CD4-positive, alpha-beta T cell (primary cell): ENCODE measurements at regions not wholly inside any gene's neighbourhood (a gene's known extent, or its start where the extent isn't known, plus 50 kb on each side); places are given as distances from the start of the nearest gene placed in this dataset.

ENCODE experiments used
- ATAC-seq: fragments of 200-7000 bp; cut with Tn5 transposase; one replicate; pipeline ENCODE4 v1.10.0; 2022; ENCODE audit warnings: mild to moderate bottlenecking; ENCODE audit not compliant: poor library complexity
- CTCF ChIA-PET: fragments of 350-600 bp; sonication (Branson Sonifier 250); formaldehyde crosslinking; loops from one replicate; lab custom pipeline; 2021; ENCODE audit warnings: antibody characterized with exemption, inconsistent platforms; lab: Charles Lee
- POLR2A ChIA-PET: fragments of 350-600 bp; sonication (Branson Sonifier 250); formaldehyde crosslinking; loops from one replicate; lab custom pipeline; 2021; ENCODE audit warnings: antibody characterized with exemption, inconsistent platforms; lab: Charles Lee
- DNase-seq, 14 experiments: peaks; one replicate each; pipeline ENCODE4 v3.0.0-alpha.2; 2013 to 2020; ENCODE audit warnings: mixed read lengths in 2 of 14
- H3K27ac ChIP-seq, 2 donors: one replicate each; pipeline versions ENCODE4 v1.5.1 to v1.7.0; 2013; ENCODE audit warnings: low read length in 2 of 2, low read depth in 1 of 2, mild to moderate bottlenecking in 1 of 2
- H3K27me3 ChIP-seq, 2 experiments: 1 replicate in 1 of 2; 2 replicates in 1 of 2; pipeline versions ENCODE4 v1.6.1 to v1.7.0; 2013; ENCODE audit warnings: low read length in 2 of 2, control low read depth in 1 of 2, mild to moderate bottlenecking in 1 of 2, moderate library complexity in 1 of 2; ENCODE audit not compliant: insufficient read depth in 2 of 2, control insufficient read depth in 1 of 2
- H3K36me3 ChIP-seq: one replicate; pipeline ENCODE4 v1.6.1; 2013; ENCODE audit warnings: low read length, control low read depth; ENCODE audit not compliant: insufficient read depth
- H3K4me1 ChIP-seq: one replicate; pipeline ENCODE4 v1.6.1; 2013; ENCODE audit warnings: low read length, control low read depth; ENCODE audit not compliant: insufficient read depth
- H3K4me3 ChIP-seq: one replicate; pipeline ENCODE4 v1.5.1; 2013; ENCODE audit warnings: mild to moderate bottlenecking, low read length, moderate library complexity
- H3K9me3 ChIP-seq, 2 experiments: 1 replicate in 1 of 2; 2 replicates in 1 of 2; pipeline versions ENCODE4 v1.6.1 to v1.7.0; 2013; ENCODE audit warnings: low read length in 2 of 2, mild to moderate bottlenecking in 2 of 2, control low read depth in 1 of 2, moderate library complexity in 1 of 2; ENCODE audit not compliant: control insufficient read depth in 1 of 2, insufficient read depth in 1 of 2
- H3K27ac Mint-ChIP-seq: one replicate; pipeline ENCODE4 v1.8.0; 2020; ENCODE audit warnings: mixed read lengths
- H3K27me3 Mint-ChIP-seq: one replicate; pipeline ENCODE4 v1.8.0; 2021; ENCODE audit warnings: mixed read lengths
- H3K36me3 Mint-ChIP-seq: one replicate; pipeline ENCODE4 v1.8.0; 2021; ENCODE audit warnings: low read depth, mixed read lengths
- H3K4me1 Mint-ChIP-seq: one replicate; pipeline ENCODE4 v1.8.0; 2021; ENCODE audit warnings: low read depth, mixed read lengths
- H3K4me3 Mint-ChIP-seq: one replicate; pipeline ENCODE4 v1.8.0; 2020; ENCODE audit warnings: mild to moderate bottlenecking, mixed read lengths
- H3K9me3 Mint-ChIP-seq: one replicate; pipeline ENCODE4 v1.8.0; 2020; ENCODE audit warnings: mixed read lengths
- intact Hi-C, 2 experiments: fragments of 100-400 bp; cut with DNase I in 1 of 2; cut with micrococcal nuclease in 1 of 2; formaldehyde crosslinking; loops; one replicate each; pipeline versions ENCODE4 v1.15.1 to v1.9.0; 2023 to 2025; cut with DNase I, micrococcal nuclease
- TF ChIP-seq, protein P1 (sequence below): fragments of 200-600 bp; IDR thresholded peaks from one replicate; pipeline ENCODE4 v1.8.0; 2022; ENCODE audit warnings: antibody characterized with exemption, mild to moderate bottlenecking

DNA sequence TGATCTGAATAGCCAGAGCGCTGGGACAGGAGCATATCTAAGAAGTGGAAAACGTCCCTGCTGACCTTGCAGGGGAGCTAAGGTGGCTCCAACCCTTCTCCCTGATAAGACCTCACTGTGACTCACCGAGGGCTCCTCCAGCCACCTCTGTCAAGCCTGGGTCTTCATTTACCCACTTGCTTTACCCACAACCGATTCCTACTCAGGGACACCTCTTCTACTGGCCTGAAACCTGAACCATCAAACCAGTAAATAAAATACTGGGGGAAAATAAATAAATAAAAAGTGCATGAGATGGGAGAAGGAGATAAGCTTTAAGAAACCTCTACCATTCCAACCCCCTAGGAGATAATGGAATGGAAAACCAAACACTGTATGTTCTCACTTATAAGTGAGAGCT lies 80.2 kb upstream of the ALOX12 start:
- Mint-ChIP-seq H3K9me3 (no peaks in the 10 kb centered on the region), H3K27me3 (peaks cover 13% of the 10 kb centered on the region), H3K27ac (no peak overlapping the region), H3K4me1 (peaks cover 34% of the 10 kb centered on the region), H3K36me3 (no peaks in the 10 kb centered on the region), H3K4me3 (no peak overlapping the region)
- no peaks in the 10 kb centered on the region for H3K36me3 ChIP-seq
- no peak overlapping the region for H3K27ac ChIP-seq
- H3K9me3 ChIP-seq = no peaks in the 10 kb centered on the region
- peaks cover 11% of the 10 kb centered on the region for H3K4me1 ChIP-seq
- intact Hi-C loops = loop anchor here in 1 of 2 experiments (10.0 kb wide), 1 partner anchor 251 kb away; no protein-coding TSS in a partner anchor
- DNase-seq = no peak
- ChIA-PET CTCF (interaction anchor here (1.4 to 3.1 kb wide), 2 partner anchors 89 to 137 kb away, joined by 5 to 19 read pairs; no protein-coding TSS in a partner anchor), POLR2A (interaction anchor here (0.7 to 1.8 kb wide), 2 partner anchors 89 to 1510 kb away, joined by 3 to 9 read pairs; no protein-coding TSS in a partner anchor)
- no peak overlapping the region for H3K4me3 ChIP-seq
- peaks cover 0 to 6% of the 10 kb centered on the region in 2 experiments for H3K27me3 ChIP-seq
- TF ChIP-seq, protein P1, sequence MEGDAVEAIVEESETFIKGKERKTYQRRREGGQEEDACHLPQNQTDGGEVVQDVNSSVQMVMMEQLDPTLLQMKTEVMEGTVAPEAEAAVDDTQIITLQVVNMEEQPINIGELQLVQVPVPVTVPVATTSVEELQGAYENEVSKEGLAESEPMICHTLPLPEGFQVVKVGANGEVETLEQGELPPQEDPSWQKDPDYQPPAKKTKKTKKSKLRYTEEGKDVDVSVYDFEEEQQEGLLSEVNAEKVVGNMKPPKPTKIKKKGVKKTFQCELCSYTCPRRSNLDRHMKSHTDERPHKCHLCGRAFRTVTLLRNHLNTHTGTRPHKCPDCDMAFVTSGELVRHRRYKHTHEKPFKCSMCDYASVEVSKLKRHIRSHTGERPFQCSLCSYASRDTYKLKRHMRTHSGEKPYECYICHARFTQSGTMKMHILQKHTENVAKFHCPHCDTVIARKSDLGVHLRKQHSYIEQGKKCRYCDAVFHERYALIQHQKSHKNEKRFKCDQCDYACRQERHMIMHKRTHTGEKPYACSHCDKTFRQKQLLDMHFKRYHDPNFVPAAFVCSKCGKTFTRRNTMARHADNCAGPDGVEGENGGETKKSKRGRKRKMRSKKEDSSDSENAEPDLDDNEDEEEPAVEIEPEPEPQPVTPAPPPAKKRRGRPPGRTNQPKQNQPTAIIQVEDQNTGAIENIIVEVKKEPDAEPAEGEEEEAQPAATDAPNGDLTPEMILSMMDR = no peak
- ATAC-seq = no peak

DNA sequence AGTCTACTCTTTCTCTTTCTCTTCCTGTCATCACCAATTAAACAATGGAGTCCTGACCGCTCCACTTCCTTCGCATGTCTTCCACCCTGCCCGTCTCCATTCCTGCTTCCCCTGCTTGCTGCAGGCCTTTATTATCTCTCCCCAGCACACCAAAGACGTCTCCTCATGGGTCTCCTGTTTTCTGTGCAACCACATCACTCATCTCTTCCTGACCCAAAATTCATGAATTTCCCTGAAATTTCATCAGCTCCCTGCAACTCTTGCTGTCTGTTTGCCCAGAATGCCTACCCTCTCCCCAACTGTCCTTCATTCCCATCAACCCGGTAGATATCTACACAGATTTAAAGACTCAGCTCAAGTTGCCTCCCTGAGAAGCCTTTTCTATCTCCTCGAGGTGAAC lies 76.7 kb upstream of the ALOX12 start:
- DNase-seq = no peak
- Mint-ChIP-seq H3K27ac (no peak overlapping the region), H3K4me1 (peaks cover 31% of the 10 kb centered on the region), H3K36me3 (no peaks in the 10 kb centered on the region), H3K4me3 (no peak overlapping the region), H3K27me3 (peaks cover 2% of the 10 kb centered on the region), H3K9me3 (no peaks in the 10 kb centered on the region)
- peaks cover 0 to 6% of the 10 kb centered on the region in 2 experiments for H3K27me3 ChIP-seq
- peaks cover 10% of the 10 kb centered on the region for H3K4me1 ChIP-seq
- ChIA-PET CTCF (no interaction called here), POLR2A (no interaction called here)
- H3K27ac ChIP-seq = no peak overlapping the region
- no peaks in the 10 kb centered on the region for H3K36me3 ChIP-seq
- no peaks in the 10 kb centered on the region for H3K9me3 ChIP-seq
- intact Hi-C loops = loop anchor here in 1 of 2 experiments (10.0 kb wide), 1 partner anchor 254 kb away; no protein-coding TSS in a partner anchor
- TF ChIP-seq, protein P1 = no peak
- no peak for ATAC-seq
- no peak overlapping the region for H3K4me3 ChIP-seq

DNA sequence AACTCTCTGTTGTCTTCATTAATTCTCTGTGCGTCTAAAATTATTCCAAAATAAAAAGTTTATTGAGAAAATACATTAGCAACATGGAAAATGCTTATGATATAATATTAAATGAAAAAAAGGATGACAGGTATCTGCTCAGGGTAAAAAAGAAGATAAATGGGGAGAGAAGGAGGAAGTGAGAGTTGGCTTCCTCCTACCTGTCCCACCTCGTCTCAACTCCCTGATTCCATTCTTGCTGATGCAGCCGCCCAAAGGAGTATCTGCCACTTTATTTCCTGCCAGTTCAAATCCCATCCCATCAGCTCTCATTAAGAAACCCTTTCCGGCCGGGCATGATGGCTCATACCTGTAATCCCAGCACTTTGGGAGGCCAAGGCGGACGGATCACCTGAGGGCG lies 72.5 kb upstream of the ALOX12 start:
- Histone ChIP-seq H3K9me3 (no peaks in the 10 kb centered on the region), H3K27ac (no peak overlapping the region), H3K27me3 (no peaks in the 10 kb centered on the region), H3K36me3 (no peaks in the 10 kb centered on the region), H3K4me3 (no peak overlapping the region), H3K4me1 (peaks cover 12% of the 10 kb centered on the region)
- Mint-ChIP-seq H3K27ac (no peak overlapping the region), H3K4me1 (peaks cover 34% of the 10 kb centered on the region), H3K36me3 (no peaks in the 10 kb centered on the region), H3K4me3 (no peak overlapping the region), H3K9me3 (no peaks in the 10 kb centered on the region), H3K27me3 (no peaks in the 10 kb centered on the region)
- DNase-seq = no peak
- ATAC-seq = no peak
- CTCF ChIA-PET = interaction anchor here (1.0 to 1.1 kb wide), 2 partner anchors 12 to 122 kb away, joined by 3 read pairs; no protein-coding TSS in a partner anchor
- POLR2A ChIA-PET = no interaction called here
- intact Hi-C loops = no loop called here
- TF ChIP-seq, protein P1 = no peak
